Stimulated activated naive B cell treated with anti-CD40 and anti-IgM and Interleukin-4, amounts not matched to agents 10 μg/mL and 1 μg/mL and 100 μg/mL, for 72 hours (primary cell): ENCODE measurements at regions not wholly inside any gene's neighbourhood (a gene's known extent, or its start where the extent isn't known, plus 50 kb on each side); places are given as distances from the start of the nearest gene placed in this dataset.
A peak's percentile ranks its signal among the peaks of the same experiment; 100 is the strongest.

Experiments
- ATAC-seq, 2 donors: fragments of 150-1000 bp; cut with Tn5 transposase; replicated peaks; 2 replicates each; pipeline ENCODE4 v1.10.0; 2021; ENCODE audit warnings: moderate library complexity in 1 of 2
- DNase-seq: peaks from one replicate; pipeline ENCODE4 v3.0.0; 2021
- H3K27ac Mint-ChIP-seq: one replicate; pipeline ENCODE4 v1.8.0; 2022; ENCODE audit warnings: mild to moderate bottlenecking, mixed read lengths
- H3K27me3 Mint-ChIP-seq, 2 donors: one replicate each; pipeline ENCODE4 v1.8.0; 2022; ENCODE audit warnings: mixed read lengths in 2 of 2
- H3K36me3 Mint-ChIP-seq, 2 donors: one replicate each; pipeline ENCODE4 v1.8.0; 2022; ENCODE audit warnings: mixed read lengths in 2 of 2, mild to moderate bottlenecking in 1 of 2
- H3K4me1 Mint-ChIP-seq, 2 donors: one replicate each; pipeline ENCODE4 v1.8.0; 2022; ENCODE audit warnings: mixed read lengths in 2 of 2, mild to moderate bottlenecking in 1 of 2
- H3K4me3 Mint-ChIP-seq, 2 donors: one replicate each; pipeline ENCODE4 v1.8.0; 2022; ENCODE audit warnings: mild to moderate bottlenecking in 2 of 2, mixed read lengths in 2 of 2, moderate library complexity in 1 of 2
- H3K9me3 Mint-ChIP-seq, 2 donors: one replicate each; pipeline ENCODE4 v1.8.0; 2022; ENCODE audit warnings: mixed read lengths in 2 of 2, mild to moderate bottlenecking in 1 of 2

GRCh38 chr4:175871774-175872405, 59.8 kb upstream of the GPM6A start:
- Mint-ChIP-seq H3K4me1 (no peaks in the 10 kb centered on the region), H3K4me3 (no peak overlapping the region), H3K27ac (no peak overlapping the region), H3K27me3 (no peaks in the 10 kb centered on the region), H3K9me3 (peaks cover 3 to 13% of the 10 kb centered on the region in 2 donors), H3K36me3 (no peaks in the 10 kb centered on the region)
- DNase-seq (no peak), ATAC-seq (no peak)

GRCh38 chr4:175873707-175874106, 61.6 kb upstream of the GPM6A start:
- peaks cover 14 to 16% of the 10 kb centered on the region in 2 donors for H3K9me3 Mint-ChIP-seq
- H3K36me3 Mint-ChIP-seq = peaks cover 0 to 12% of the 10 kb centered on the region in 2 donors
- no peak overlapping the region for H3K27ac Mint-ChIP-seq
- DNase-seq (no peak), ATAC-seq (no peak)
- no peak overlapping the region for H3K4me3 Mint-ChIP-seq
- no peaks in the 10 kb centered on the region for H3K4me1 Mint-ChIP-seq
- no peaks in the 10 kb centered on the region for H3K27me3 Mint-ChIP-seq

- Mint-ChIP-seq H3K27ac (no peak overlapping the region), H3K4me1 (no peaks in the 10 kb centered on the region), H3K9me3 (peaks cover 20 to 21% of the 10 kb centered on the region in 2 donors), H3K4me3 (no peak overlapping the region), H3K36me3 (peaks cover 0 to 18% of the 10 kb centered on the region in 2 donors), H3K27me3 (no peaks in the 10 kb centered on the region)
- DNase-seq (no peak), ATAC-seq (no peak)
These were observed 62.2 kb upstream of the GPM6A start for GRCh38 chr4:175874306-175874705.

GRCh38 chr4:175875993-175876771, 64.1 kb upstream of the GPM6A start:
- no peak for ATAC-seq
- H3K36me3 Mint-ChIP-seq = peaks cover 0 to 19% of the 10 kb centered on the region in 2 donors
- H3K9me3 Mint-ChIP-seq = peaks cover 21 to 24% of the 10 kb centered on the region in 2 donors
- H3K4me3 Mint-ChIP-seq = no peak overlapping the region
- DNase-seq = no peak
- H3K27ac Mint-ChIP-seq = no peak overlapping the region
- H3K4me1 Mint-ChIP-seq = no peaks in the 10 kb centered on the region
- no peaks in the 10 kb centered on the region for H3K27me3 Mint-ChIP-seq

GRCh38 chr4:175882891-175883290, 70.8 kb upstream of the GPM6A start:
- Mint-ChIP-seq H3K27ac (no peak overlapping the region), H3K27me3 (no peaks in the 10 kb centered on the region), H3K4me3 (no peak overlapping the region), H3K36me3 (peaks cover 1 to 11% of the 10 kb centered on the region in 2 donors), H3K9me3 (peaks cover 14 to 15% of the 10 kb centered on the region in 2 donors), H3K4me1 (no peaks in the 10 kb centered on the region)
- no peak for ATAC-seq
- DNase-seq = no peak

DNA sequence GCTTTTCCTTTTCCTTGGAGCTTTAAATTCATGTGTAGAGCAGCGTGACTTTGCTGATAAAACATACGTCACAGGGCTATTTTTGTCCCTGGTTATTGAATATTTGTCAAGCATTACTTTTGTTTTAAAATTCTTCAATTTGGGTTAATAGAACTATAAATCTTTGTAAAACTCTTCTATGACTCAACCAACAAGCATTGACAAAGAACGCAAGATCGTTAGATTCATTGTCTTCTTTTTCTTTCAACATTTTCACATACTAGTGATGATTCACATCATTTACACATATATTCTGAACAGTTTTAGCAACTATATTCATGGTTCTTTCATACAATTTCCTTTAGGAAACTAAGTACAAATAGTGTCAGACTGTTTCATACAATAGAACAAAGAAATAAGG, 72.0 kb upstream of the GPM6A start:
- Mint-ChIP-seq H3K4me1 (no peaks in the 10 kb centered on the region), H3K9me3 (peaks cover 8% of the 10 kb centered on the region in 2 donors), H3K27me3 (no peaks in the 10 kb centered on the region), H3K36me3 (peaks cover 1 to 4% of the 10 kb centered on the region in 2 donors), H3K27ac (no peak overlapping the region), H3K4me3 (no peak overlapping the region)
- no peak for DNase-seq
- ATAC-seq = no peak

GRCh38 chr4:175891231-175891630, 79.2 kb upstream of the GPM6A start:
- H3K4me1 Mint-ChIP-seq = no peaks in the 10 kb centered on the region
- no peaks in the 10 kb centered on the region for H3K9me3 Mint-ChIP-seq
- no peak overlapping the region for H3K4me3 Mint-ChIP-seq
- DNase-seq = no peak
- no peak overlapping the region for H3K27ac Mint-ChIP-seq
- no peaks in the 10 kb centered on the region for H3K27me3 Mint-ChIP-seq
- H3K36me3 Mint-ChIP-seq = no peaks in the 10 kb centered on the region
- ATAC-seq = no peak

- Mint-ChIP-seq H3K4me3 (no peak overlapping the region), H3K36me3 (no peaks in the 10 kb centered on the region), H3K9me3 (no peaks in the 10 kb centered on the region), H3K27me3 (no peaks in the 10 kb centered on the region), H3K4me1 (no peaks in the 10 kb centered on the region), H3K27ac (no peak overlapping the region)
- no peak for DNase-seq
- peak in 1 of 2 donors; percentile 25 for ATAC-seq
These were observed 79.8 kb upstream of the GPM6A start for GRCh38 chr4:175891851-175892250.

GRCh38 chr4:175905925-175906324, 93.9 kb upstream of the GPM6A start:
- Mint-ChIP-seq H3K27ac (no peak overlapping the region), H3K36me3 (no peaks in the 10 kb centered on the region), H3K4me3 (no peak overlapping the region), H3K4me1 (no peaks in the 10 kb centered on the region), H3K27me3 (no peaks in the 10 kb centered on the region), H3K9me3 (no peaks in the 10 kb centered on the region)
- ATAC-seq (no peak), DNase-seq (no peak)

DNA sequence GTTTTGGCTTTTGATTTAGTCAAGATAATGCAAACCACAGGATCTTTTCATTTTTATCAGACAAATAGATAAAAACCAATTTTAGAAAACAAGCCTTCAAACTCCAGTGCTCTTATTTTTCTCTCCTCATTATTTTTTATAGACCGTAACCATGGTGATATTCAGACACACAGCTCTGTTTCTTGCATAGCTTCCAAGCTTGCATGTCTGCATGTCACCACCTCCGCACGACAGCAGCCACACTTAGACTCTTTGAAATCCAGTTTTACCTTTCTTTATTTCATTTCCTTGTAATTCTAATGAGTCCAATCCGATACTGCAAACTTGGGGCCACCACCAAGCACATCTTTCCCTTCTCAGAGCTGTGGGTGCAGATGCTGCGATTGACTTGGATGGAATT, 94.3 kb upstream of the GPM6A start:
- ATAC-seq = no peak
- no peak for DNase-seq
- Mint-ChIP-seq H3K9me3 (no peaks in the 10 kb centered on the region), H3K36me3 (no peaks in the 10 kb centered on the region), H3K27me3 (no peaks in the 10 kb centered on the region), H3K4me1 (no peaks in the 10 kb centered on the region), H3K27ac (no peak overlapping the region), H3K4me3 (no peak overlapping the region)

DNA sequence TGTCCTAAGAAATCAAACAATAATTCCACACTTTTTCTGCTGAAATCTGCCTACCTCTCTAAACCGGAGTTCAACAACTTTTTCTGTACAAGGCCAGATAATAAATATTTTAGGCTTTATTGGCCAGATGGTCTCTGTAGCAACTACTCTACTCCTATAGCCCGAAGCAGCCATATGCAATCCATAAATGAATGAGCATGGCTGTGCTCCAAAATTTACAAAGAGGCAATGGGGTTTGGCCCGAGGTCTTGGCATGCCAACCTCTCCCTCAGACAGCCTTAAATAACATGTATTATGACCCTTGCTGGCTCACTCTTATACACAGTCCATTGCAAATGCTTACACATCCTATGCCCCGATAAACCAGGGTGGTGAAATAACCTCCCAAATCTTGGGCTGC, 98.6 kb upstream of the GPM6A start:
- DNase-seq = no peak
- Mint-ChIP-seq H3K36me3 (no peaks in the 10 kb centered on the region), H3K27me3 (no peaks in the 10 kb centered on the region), H3K9me3 (no peaks in the 10 kb centered on the region), H3K4me1 (no peaks in the 10 kb centered on the region), H3K4me3 (no peak overlapping the region), H3K27ac (no peak overlapping the region)
- no peak for ATAC-seq

DNA sequence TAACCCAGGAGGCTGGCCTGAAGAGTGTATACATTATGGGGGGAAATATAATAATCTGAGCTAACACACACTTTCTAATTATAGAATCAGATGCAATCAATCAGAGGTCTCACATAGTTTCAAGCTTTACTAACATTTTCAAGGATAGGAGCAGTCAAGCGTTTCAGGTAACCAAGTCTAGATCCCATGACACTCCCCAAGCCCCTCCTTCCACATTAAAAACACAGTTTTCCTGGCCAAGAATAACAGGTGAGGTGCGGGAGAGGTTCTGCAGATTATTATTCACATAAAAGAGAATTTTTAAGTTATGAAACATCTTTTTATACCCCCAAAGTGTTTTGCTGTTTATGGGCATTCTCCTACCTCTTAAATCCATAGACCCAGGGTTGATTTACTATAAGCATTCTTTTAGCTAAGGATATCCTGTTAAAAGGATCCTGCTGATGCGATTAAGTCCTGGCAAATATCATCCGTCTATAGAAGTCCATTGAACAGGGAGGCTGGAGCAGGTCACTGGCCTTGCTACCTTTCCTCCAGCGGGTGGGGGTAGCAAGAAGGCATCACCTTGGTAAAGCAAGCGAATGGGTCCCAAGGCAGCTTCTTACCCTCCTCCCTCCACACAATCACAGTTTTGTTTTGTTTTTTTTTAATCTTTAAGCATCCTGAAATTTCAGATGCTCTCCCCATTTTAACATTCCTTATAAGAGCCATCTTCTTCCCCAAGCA, 104.7 kb upstream of the GPM6A start:
- H3K27me3 Mint-ChIP-seq = peaks cover 4 to 6% of the 10 kb centered on the region in 2 donors

DNA sequence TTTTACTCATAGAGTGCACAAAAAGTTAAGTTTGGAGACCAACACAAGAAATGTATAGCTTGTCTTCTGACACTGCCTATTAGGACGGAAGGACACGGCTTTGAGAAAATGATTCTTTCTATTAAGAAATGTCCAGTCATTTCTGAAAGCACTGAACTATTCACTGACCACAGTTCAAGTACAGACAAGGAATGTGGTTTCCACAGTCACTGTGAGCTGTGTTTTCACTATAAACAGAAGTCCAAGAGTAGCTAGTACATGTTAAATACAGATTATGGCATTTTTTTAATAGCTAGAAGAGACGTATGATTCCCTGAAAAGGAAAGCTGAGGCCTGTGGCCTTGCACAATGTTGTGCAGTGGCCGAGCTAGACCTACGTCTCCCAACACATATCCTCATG, 115.1 kb upstream of the GPM6A start:
- DNase-seq (no peak), ATAC-seq (no peak)
- H3K4me1 Mint-ChIP-seq = no peaks in the 10 kb centered on the region
- H3K27ac Mint-ChIP-seq = no peak overlapping the region
- no peaks in the 10 kb centered on the region for H3K36me3 Mint-ChIP-seq
- no peak overlapping the region for H3K4me3 Mint-ChIP-seq
- no peaks in the 10 kb centered on the region for H3K27me3 Mint-ChIP-seq
- H3K9me3 Mint-ChIP-seq = peaks cover 3 to 4% of the 10 kb centered on the region in 2 donors

More for the DNA sequence above, 104.7 kb upstream of the GPM6A start:
- Mint-ChIP-seq H3K4me3 (no peak overlapping the region), H3K27ac (no peak overlapping the region), H3K36me3 (no peaks in the 10 kb centered on the region), H3K9me3 (no peaks in the 10 kb centered on the region), H3K4me1 (no peaks in the 10 kb centered on the region)
- no peak for DNase-seq
- no peak for ATAC-seq

GRCh38 chr4:175929441-175929840, 117.4 kb upstream of the GPM6A start:
- Mint-ChIP-seq H3K4me3 (no peak overlapping the region), H3K36me3 (no peaks in the 10 kb centered on the region), H3K9me3 (peaks cover 0 to under 1% of the 10 kb centered on the region in 2 donors), H3K27me3 (no peaks in the 10 kb centered on the region), H3K27ac (no peak overlapping the region), H3K4me1 (no peaks in the 10 kb centered on the region)
- ATAC-seq = no peak
- no peak for DNase-seq

DNA sequence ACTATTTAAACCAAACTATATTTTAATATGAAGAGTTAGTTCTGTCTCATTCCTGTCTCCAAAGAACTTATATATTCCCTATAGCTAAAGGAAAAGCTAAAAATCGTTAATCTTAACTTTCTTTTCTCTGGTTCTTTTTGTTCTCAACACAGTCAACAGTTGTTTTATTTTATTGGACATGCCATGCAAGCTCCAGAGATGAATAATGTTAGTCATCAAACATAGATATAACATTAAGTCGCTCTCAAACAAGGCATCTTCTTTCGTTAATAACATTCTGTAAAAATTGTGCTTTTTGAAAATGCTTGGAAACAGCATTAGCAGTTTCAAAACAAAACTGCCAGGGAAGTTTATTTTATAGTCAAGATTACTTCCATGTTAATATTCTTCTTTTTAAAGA, 117.9 kb upstream of the GPM6A start:
- Mint-ChIP-seq H3K9me3 (no peaks in the 10 kb centered on the region), H3K27ac (no peak overlapping the region), H3K4me3 (no peak overlapping the region), H3K36me3 (no peaks in the 10 kb centered on the region), H3K4me1 (no peaks in the 10 kb centered on the region), H3K27me3 (no peaks in the 10 kb centered on the region)
- DNase-seq (no peak), ATAC-seq (no peak)
